ENCODE measurements at regions not wholly inside any gene's neighbourhood (a gene's known extent, or its start where the extent isn't known, plus 50 kb on each side); places are given as distances from the start of the nearest gene placed in this dataset.
"Not testable (repeated sequence)": the region's sequence is repeated elsewhere in the genome, so short reads cannot be mapped to it uniquely, and the experiment has no call there.

DNA sequence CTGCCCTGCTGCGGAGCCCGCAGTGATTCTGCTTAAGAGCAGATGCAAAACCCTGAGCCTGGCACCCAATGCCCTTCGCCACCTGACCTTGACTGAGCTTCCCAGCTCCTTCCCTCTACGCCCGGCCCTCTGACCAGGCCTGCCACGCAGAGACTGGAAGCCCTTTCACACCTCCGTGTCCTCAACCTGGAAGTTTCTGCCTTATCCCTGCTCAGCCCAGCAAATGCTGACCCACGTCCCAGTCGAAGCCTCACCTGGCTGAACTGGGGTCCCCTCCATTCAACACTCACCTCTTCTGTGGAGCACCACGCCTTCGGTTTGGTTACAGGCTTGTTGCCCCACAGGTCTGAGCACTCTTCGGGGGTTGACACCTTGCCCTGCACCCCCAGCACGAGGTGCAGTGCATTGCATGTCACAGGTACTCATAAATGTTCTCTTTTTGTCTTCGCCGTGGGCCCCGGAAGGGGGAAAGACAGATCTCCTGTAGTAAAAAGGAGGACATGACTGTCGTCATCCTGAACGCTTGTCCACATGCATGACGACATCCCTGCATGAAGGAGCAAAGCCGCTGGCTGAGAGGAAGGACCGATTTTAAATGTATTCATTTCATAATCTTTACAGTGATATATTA is 153.6 kb upstream of the TNRC6C start:
- peaks cover 32% of the 10 kb centered on the region for H3K27me3 Mint-ChIP-seq (ENCODE audit: low read depth)
- H3K36me3 Mint-ChIP-seq (ENCODE audit: low read depth) = no peaks in the 10 kb centered on the region
- no peaks in the 10 kb centered on the region for H3K4me1 Mint-ChIP-seq (ENCODE audit: low read depth)
- DNase-seq (ENCODE audit: low spot score) = no peak
- no peak overlapping the region for H3K4me3 Mint-ChIP-seq (ENCODE audit: low read depth)
- intact Hi-C loops (cut with micrococcal nuclease) = no loop called here
- no peaks in the 10 kb centered on the region for H3K9me3 Mint-ChIP-seq
- H3K27ac Mint-ChIP-seq = no peak overlapping the region

GRCh38 chr17:77805970-77806369 is 152.5 kb upstream of the TNRC6C start:
- H3K27me3 Mint-ChIP-seq (ENCODE audit: low read depth) = peaks cover 28% of the 10 kb centered on the region
- H3K4me3 Mint-ChIP-seq (ENCODE audit: low read depth); H3K27ac Mint-ChIP-seq; H3K36me3 Mint-ChIP-seq (ENCODE audit: low read depth); DNase-seq (ENCODE audit: low spot score); H3K4me1 Mint-ChIP-seq (ENCODE audit: low read depth); intact Hi-C loops (cut with micrococcal nuclease); H3K9me3 Mint-ChIP-seq: not testable (repeated sequence)

DNA sequence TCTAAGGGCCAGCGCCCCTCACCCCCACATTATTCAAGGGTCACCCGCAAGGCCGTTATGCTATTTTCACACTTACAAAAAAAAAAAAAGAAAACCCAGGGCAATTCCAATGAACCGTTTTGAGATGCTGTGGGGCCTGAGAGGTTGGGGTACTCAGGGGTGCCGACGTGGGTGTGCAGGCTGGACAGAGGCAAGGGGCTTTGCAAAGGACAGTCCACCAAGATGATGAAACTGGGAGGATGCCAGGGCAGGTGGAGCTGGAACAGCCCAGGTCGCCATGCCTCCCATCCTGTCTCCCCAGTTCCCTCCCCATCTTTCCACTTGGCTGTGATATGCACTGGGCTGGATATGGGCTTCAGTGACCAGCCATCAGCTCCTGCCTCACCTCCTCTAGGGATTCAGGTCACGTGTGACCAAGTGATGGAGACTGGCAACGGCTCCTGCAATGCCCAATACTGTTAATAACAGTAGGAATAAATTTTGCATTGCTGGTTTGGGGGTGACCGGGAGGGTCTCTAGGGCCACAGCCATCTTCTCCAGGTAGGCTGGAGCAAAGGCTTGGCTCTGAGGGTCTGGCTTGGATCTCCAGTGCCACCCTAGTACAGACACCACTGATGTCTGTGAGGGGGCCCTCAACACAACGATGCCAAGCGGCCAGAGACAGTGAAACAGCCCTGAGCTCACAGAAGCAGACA is 151.3 kb upstream of the TNRC6C start:
- Mint-ChIP-seq H3K4me3 (ENCODE audit: low read depth) (no peak overlapping the region), H3K36me3 (ENCODE audit: low read depth) (no peaks in the 10 kb centered on the region), H3K9me3 (no peaks in the 10 kb centered on the region), H3K27ac (no peak overlapping the region), H3K27me3 (ENCODE audit: low read depth) (peaks cover 20% of the 10 kb centered on the region), H3K4me1 (ENCODE audit: low read depth) (no peaks in the 10 kb centered on the region)
- no peak for DNase-seq (ENCODE audit: low spot score)
- intact Hi-C loops (cut with micrococcal nuclease) = no loop called here

DNA sequence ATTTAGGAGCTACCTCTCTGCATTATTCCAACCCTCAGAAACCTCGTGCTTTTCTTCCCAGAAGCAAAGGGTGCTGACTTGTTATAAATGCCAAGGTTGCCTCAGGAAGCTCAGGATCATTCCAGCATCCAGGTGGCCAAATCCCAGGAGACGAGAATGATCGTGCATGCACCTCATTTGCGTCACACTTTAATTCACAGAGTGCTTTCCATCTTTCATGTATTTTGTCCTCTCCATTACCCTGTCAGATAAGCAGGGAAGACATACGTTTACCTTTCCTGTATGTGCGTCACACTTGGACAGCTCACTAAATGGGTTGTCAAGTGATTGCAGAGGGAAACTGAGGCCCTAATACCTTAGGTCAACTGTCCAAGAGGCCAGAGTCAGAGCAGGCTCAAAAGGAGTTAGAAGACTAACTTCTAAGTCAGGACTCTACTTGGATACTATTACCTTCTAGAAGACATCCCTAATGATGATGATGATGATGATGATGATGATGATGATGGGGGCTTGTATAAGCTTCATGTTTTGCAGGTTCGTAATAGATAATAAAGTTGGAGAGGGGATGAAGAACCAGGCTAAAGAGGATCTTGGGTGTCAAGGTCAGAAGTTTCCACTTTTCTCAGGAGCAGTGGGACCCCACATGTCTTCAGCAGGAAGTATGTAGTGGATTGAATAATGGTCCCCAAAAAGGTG is 150.6 kb upstream of the TNRC6C start:
- Mint-ChIP-seq H3K27ac (no peak overlapping the region), H3K4me1 (ENCODE audit: low read depth) (no peaks in the 10 kb centered on the region), H3K36me3 (ENCODE audit: low read depth) (no peaks in the 10 kb centered on the region), H3K9me3 (no peaks in the 10 kb centered on the region), H3K4me3 (ENCODE audit: low read depth) (no peak overlapping the region), H3K27me3 (ENCODE audit: low read depth) (peaks cover 14% of the 10 kb centered on the region)
- DNase-seq (ENCODE audit: low spot score) = no peak
- intact Hi-C loops (cut with micrococcal nuclease) = no loop called here

- intact Hi-C loops (cut with micrococcal nuclease) = no loop called here
- H3K4me3 Mint-ChIP-seq (ENCODE audit: low read depth) = no peak overlapping the region
- DNase-seq (ENCODE audit: low spot score) = no peak
- peaks cover 14% of the 10 kb centered on the region for H3K27me3 Mint-ChIP-seq (ENCODE audit: low read depth)
- no peaks in the 10 kb centered on the region for H3K9me3 Mint-ChIP-seq
- H3K27ac Mint-ChIP-seq = no peak overlapping the region
- H3K4me1 Mint-ChIP-seq (ENCODE audit: low read depth) = no peaks in the 10 kb centered on the region
- H3K36me3 Mint-ChIP-seq (ENCODE audit: low read depth) = no peaks in the 10 kb centered on the region
Measured at GRCh38 chr17:77808686-77809425, 149.6 kb upstream of the TNRC6C start.

- Mint-ChIP-seq H3K4me1 (ENCODE audit: low read depth) (no peaks in the 10 kb centered on the region), H3K9me3 (no peaks in the 10 kb centered on the region), H3K27me3 (ENCODE audit: low read depth) (peaks cover 6% of the 10 kb centered on the region), H3K36me3 (ENCODE audit: low read depth) (no peaks in the 10 kb centered on the region), H3K4me3 (ENCODE audit: low read depth) (no peak overlapping the region), H3K27ac (no peak overlapping the region)
- no peak for DNase-seq (ENCODE audit: low spot score)
- intact Hi-C loops (cut with micrococcal nuclease) = no loop called here
Measured at GRCh38 chr17:77809814-77810213, 148.7 kb upstream of the TNRC6C start.

DNA sequence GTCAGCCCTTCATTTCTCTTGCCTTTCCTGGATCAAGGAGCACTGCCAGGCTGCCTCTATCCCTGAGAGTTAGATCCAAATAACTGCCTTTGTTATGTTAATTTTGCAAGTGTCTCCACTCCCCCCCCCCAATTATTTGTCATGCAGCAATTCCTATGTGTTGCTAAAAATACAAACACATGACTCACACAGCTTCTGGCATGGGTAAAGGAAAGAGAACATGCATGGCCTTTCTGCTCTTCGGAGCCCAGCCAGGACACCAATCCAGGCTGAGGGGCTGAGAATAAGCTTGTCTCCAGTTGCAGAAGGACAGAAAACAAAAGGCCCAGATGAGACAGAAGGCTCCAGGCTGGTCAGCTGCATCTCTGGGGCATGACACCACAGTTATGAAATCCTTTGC is 148.0 kb upstream of the TNRC6C start:
- no peaks in the 10 kb centered on the region for H3K9me3 Mint-ChIP-seq
- intact Hi-C loops (cut with micrococcal nuclease) = no loop called here

DNA sequence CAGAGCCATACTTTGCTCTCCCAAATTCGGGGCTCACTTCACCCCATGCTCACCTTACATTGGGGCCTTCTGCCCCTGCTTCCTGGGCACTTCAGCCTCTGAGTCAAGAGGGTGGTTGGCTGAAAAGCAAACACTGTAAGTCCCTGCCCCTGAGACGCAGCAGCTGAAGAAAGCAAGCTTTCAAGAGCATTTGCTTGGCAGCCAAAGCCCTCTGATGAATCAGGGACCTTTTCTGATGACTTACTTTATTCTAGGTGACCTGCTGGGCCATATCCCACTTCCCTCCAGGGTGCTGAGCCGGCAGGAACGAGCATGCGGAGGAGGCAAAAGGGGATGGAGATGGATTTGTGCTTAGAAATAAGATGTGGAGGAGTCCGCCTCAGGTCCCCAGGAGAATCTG is 147.0 kb upstream of the TNRC6C start:
- H3K9me3 Mint-ChIP-seq = no peaks in the 10 kb centered on the region
- no peaks in the 10 kb centered on the region for H3K4me1 Mint-ChIP-seq (ENCODE audit: low read depth)
- H3K27me3 Mint-ChIP-seq (ENCODE audit: low read depth) = peaks cover 5% of the 10 kb centered on the region
- no peak for DNase-seq (ENCODE audit: low spot score)
- H3K36me3 Mint-ChIP-seq (ENCODE audit: low read depth) = no peaks in the 10 kb centered on the region
- no peak overlapping the region for H3K27ac Mint-ChIP-seq
- intact Hi-C loops (cut with micrococcal nuclease) = no loop called here
- H3K4me3 Mint-ChIP-seq (ENCODE audit: low read depth) = no peak overlapping the region

More for the DNA sequence above, 148.0 kb upstream of the TNRC6C start:
- H3K36me3 Mint-ChIP-seq (ENCODE audit: low read depth) = no peaks in the 10 kb centered on the region
- H3K27me3 Mint-ChIP-seq (ENCODE audit: low read depth) = peaks cover 5% of the 10 kb centered on the region
- H3K4me1 Mint-ChIP-seq (ENCODE audit: low read depth) = no peaks in the 10 kb centered on the region
- no peak overlapping the region for H3K27ac Mint-ChIP-seq
- no peak for DNase-seq (ENCODE audit: low spot score)
- no peak overlapping the region for H3K4me3 Mint-ChIP-seq (ENCODE audit: low read depth)

DNA sequence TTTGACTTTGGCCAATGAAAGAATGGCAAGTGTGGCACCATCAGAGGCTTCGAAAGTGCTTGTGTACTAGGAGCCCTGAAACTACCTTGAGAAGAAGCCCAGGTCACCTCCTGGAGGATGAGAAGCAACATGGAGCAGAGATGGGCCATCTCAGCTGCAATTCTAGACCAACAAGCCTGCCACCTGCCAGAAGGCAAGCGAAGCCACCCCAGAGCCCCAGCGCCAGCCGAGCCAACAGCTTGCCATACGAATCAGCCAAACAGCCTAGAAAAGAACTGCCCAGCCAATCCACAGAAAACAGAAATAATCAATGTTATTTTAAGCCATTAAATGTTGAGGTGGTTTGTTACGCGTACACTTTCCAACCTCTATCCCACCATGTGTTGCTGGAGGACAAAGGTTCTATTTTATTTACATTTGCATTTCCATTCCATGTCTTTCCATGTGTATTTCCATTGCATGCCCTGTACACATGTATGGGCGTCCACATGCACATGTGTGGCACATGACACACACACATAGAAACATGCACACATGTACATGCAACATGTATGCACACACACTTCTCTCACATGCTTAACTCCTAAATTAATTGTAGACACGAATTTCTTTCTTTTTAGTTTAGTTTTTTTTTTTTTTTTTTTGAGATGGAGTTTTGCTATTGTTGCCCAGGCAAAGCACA is 144.3 kb upstream of the TNRC6C start:
- intact Hi-C loops (cut with micrococcal nuclease) = no loop called here
- no peaks in the 10 kb centered on the region for H3K9me3 Mint-ChIP-seq
- H3K27ac Mint-ChIP-seq = no peak overlapping the region
- no peaks in the 10 kb centered on the region for H3K4me1 Mint-ChIP-seq (ENCODE audit: low read depth)
- H3K4me3 Mint-ChIP-seq (ENCODE audit: low read depth) = no peak overlapping the region
- DNase-seq (ENCODE audit: low spot score) = no peak
- peaks cover 11% of the 10 kb centered on the region for H3K27me3 Mint-ChIP-seq (ENCODE audit: low read depth)
- no peaks in the 10 kb centered on the region for H3K36me3 Mint-ChIP-seq (ENCODE audit: low read depth)

DNA sequence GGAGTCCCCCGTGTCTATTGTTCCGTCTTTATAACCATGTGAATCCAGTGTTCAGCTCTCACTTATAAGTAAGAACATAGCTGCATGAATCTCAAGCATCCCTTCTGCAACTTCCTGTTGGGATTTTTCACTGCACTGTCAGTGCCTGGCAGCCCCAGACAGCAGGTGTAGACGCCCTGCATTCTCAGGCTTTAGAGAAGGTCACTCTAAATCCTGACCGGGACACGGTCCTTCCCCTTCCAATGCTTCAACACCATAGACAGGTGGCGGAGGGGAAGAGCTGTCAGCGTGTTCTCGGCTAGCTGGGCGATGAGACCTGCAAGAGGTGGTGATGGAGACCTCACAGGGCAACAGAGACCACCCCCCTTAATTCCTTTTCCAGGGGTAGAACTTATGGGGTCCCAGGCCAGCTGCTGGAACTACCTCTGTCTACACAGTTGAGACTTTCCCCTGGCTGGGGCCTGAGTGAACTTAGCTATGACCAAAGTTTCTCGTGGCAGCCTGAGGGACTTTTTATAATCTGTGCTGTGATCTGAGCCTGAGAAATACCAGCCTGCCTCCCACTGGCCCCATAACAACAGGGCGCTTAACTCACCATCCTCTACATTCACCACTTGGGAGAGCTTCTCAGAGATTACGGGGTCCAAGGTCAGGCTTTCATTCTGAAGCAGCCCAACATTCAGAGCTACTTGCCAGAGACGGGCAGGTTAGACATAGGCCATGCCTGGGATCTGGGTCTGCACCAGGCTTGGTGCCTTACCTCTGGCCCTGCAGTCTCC is 143.2 kb upstream of the TNRC6C start:
- no peaks in the 10 kb centered on the region for H3K9me3 Mint-ChIP-seq
- intact Hi-C loops (cut with micrococcal nuclease) = no loop called here
- H3K4me1 Mint-ChIP-seq (ENCODE audit: low read depth) = no peaks in the 10 kb centered on the region
- H3K36me3 Mint-ChIP-seq (ENCODE audit: low read depth) = no peaks in the 10 kb centered on the region
- peaks cover 15% of the 10 kb centered on the region for H3K27me3 Mint-ChIP-seq (ENCODE audit: low read depth)
- H3K4me3 Mint-ChIP-seq (ENCODE audit: low read depth) = no peak overlapping the region
- DNase-seq (ENCODE audit: low spot score) = no peak
- no peak overlapping the region for H3K27ac Mint-ChIP-seq

DNA sequence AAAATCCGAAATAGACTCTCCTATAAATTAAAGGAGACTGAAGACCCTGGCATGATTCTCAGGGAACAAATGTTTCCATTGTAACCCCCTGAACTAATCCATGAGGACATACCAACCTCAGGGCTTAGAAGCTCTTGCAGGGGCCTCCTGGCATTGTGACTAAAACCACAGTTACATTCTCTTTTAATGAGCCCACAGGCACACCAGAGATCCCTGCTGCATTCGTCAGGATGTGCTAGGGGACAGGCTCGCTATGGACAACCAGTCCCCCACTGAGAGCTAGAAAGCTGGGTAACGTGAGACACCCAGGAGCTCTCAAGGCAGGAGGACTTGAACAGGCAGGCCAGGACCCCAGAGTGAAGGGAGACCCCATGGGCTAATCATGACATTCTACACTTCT is 140.6 kb upstream of the TNRC6C start:
- Mint-ChIP-seq H3K4me3 (ENCODE audit: low read depth) (no peak overlapping the region), H3K27me3 (ENCODE audit: low read depth) (peaks cover 20% of the 10 kb centered on the region), H3K9me3 (no peaks in the 10 kb centered on the region), H3K27ac (no peak overlapping the region), H3K36me3 (ENCODE audit: low read depth) (no peaks in the 10 kb centered on the region), H3K4me1 (ENCODE audit: low read depth) (no peaks in the 10 kb centered on the region)
- no peak for DNase-seq (ENCODE audit: low spot score)
- intact Hi-C loops (cut with micrococcal nuclease) = no loop called here

- Mint-ChIP-seq H3K27me3 (ENCODE audit: low read depth) (peaks cover 24% of the 10 kb centered on the region), H3K27ac (no peak overlapping the region), H3K36me3 (ENCODE audit: low read depth) (no peaks in the 10 kb centered on the region), H3K9me3 (no peaks in the 10 kb centered on the region), H3K4me3 (ENCODE audit: low read depth) (no peak overlapping the region), H3K4me1 (ENCODE audit: low read depth) (no peaks in the 10 kb centered on the region)
- DNase-seq (ENCODE audit: low spot score) = no peak
- intact Hi-C loops (cut with micrococcal nuclease) = no loop called here
Measured at GRCh38 chr17:77819497-77819896, 139.0 kb upstream of the TNRC6C start.

Data from activated T-helper 2 cell treated with anti-CD3 and anti-CD28 coated beads, Interferon-gamma antibody, Interleukin-2, Interleukin-4, amounts not matched to agents 10 μg/mL and 5 μg/mL and 100 μg/mL, durations not matched to agents 14 hours and 24 hours and 36 hours (primary cell).